ENCODE measurements at regions not wholly inside any gene's neighbourhood (a gene's known extent, or its start where the extent isn't known, plus 50 kb on each side); places are given as distances from the start of the nearest gene placed in this dataset.
"Not testable (repeated sequence)": the region's sequence is repeated elsewhere in the genome, so short reads cannot be mapped to it uniquely, and the experiment has no call there.

DNA sequence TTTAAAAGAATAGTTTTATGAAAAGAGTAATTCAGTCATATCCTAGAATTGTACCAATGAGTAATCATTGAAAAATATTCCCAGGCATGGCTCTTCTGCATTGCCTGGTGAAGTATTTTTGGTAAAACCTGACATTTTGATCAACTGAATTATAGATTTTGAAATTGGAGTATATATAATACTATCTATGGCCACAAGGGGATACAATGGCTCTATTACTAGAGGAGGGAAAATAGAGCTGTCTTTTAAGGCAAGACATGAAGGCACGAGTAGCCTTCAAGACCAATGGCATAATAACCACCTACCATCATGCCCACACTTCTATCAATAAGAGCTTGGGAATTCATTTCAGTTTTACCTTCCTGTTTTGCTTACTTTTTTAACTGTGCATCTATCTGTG is 1241.4 kb upstream of the TMEM132C start:
- DNase-seq = no peak

DNA sequence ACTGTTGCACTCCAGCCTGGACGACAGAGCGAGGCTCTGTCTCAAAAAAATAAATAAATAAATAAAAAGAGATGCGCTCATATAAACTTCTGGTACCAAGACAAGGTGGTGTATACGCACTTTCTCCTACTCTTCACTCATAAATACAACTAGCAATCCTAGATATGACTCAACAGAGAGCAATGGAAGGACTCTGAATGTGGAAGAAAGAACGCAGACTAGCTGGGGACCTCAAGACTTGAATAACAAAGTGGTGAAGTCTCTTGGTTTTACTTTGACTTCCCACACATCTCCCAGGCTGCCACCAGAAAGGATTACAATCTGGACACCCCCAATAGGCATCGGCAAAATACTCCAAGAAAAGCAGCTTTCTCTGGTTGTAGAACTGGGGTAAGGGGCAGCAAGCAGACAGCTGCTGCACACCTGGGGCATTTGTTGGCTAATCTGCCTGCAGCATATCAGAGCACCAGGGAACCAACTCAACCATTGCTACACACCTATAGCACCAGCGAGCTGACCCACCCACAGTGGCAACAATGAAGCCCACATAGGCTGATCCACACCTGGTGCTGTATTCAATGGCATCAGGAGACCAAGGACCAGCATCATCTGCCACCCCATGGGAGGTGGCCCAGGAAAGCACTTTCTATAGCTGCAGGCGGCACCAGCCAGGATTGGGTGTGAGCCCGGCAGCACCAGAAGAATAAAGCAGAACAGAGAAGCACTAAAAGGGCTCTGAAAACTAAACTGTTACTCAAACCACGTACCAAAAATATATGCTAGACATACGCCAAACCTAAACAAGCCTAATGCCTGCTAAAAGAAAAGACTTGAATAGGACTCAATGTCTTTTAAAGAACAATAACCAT is 1231.7 kb upstream of the TMEM132C start:
- no peak for DNase-seq

DNA sequence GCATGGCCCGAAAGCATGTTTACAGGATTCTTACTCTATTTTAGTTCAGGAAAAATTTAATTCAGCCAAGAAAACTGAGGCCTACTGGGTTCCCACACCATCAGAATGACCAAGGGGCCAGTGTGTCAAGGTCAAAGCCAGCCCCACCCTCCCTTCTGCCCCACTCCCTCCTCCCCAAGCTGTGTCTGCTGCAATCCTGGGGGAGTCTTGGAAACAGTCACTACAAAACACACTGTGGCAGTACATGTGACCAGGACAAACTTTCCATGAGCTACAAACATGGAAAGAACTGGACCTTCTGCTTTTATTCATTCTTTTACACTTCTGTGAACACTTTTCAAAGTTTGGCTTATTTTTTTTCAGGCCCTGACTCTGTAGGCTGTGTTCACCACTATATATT is 1228.8 kb upstream of the TMEM132C start:
- DNase-seq = no peak

DNA sequence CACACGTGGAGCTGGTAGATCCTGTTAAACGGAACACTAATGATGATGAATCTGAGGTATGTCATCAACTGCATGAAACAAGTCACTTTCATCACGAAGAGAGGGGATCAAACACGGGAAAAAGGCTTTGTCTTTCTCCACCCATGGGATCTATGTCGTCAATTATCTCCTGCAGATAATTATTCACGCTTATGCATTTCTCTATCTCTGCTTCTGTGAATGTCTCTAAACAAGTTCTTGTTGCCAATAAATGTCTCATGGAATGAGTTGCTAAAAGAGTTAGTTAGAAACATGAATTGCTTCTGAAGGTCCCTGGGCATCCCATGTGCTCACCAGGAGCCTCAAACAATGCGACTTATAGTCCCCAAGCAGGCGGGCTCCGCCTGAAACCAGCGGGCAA is 1228.2 kb upstream of the TMEM132C start:
- no peak for DNase-seq

DNA sequence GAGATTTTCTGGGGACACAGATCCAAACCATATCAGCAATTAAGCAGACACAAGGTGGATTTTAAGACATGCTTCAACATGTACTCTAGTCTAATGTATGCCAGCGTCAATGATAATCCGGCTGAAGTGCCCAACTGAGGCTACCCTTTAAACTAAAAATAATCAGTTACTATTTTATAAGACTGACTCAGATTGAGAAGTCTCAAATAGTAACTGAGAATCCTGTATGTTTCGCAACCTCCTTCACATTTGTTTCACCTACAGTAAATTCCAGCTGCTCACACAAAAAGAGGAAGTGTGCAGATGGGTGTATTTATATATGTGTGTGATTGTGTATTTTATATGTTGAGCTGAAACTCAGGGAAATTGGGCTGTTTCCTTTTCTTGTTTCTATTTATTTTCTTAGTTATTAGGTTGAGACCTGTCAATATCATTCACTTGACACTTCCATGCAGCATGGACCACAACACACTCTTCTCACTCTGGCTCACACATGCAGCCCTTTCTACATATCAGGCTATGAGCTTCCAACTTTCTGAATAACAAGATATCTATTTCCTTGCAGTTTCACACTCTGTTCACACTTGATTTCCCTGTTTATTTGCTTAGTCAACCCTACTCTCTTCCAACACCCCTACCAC is 1224.9 kb upstream of the TMEM132C start:
- no peak for DNase-seq

DNA sequence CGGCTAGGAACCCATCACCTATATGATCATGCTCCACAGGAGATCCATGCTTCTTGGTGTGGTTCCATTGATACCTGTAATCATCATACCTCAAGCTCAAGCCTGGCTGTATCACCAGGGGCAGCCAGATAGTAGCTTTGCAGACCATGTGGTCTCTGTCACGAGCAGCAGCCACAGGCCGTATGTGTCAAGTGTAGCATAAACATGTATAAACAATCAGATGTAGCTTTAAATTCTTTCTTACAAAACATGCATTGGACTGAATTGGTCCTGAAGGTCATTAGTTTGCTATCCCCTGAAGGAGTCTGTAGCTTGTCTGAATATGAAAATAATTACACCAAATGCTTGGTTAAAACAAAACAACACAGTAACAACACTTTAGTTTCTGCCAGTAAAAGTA is 1223.2 kb upstream of the TMEM132C start:
- DNase-seq = no peak

DNA sequence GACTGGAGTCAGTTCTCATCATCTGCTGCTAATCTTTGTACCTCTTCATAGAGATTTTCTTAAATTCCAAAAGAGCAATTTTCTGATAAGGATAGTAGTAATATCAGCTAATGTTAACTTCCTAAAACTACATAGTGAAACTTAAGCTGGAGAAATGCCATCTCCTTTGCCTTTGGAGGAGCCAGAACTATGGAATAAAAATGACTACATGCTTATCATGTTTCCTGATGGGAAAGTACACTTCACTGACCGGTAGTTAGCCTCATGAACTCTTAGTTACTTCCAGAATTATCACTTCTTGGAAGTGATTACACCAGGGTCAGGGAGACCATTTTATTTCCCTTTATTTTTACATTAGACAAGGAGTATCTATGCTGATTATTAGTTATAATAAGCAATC is 1222.1 kb upstream of the TMEM132C start:
- no peak for DNase-seq

DNA sequence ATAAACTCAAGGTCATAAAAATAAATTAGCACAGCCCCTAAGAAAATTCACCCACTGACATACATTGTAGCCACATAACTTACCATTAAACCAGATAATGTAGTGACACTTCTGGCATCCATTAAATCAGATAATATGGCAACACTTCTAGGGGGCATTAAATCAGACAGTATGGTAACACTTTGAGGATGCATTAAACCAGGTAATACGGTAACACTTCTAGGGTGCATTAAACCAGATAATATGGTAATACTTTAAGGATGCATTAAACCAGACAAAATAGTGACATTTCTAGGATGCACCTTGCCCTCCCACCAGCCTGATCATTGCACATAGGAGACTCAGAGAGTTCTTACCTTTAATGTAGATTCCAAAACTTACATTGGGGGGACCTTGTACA is 1220.5 kb upstream of the TMEM132C start:
- no peak for DNase-seq

DNA sequence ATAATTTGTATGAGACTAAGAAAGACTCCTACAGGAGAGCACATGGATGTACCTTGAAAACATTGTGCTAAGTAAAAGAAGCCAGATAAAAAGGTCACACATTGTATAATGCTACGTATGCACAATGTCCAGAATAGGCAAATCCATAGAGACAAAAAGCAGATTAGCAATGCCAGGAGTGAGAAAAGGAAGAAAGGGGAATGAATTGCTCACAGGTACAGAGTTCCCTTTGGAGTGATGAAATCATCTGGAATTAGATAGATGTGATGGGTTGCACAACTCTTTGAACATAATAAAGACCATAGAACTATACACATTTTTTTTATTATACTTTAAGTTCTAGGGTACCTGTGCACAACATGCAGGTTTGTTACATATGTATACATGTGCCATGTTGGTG is 1218.9 kb upstream of the TMEM132C start:
- DNase-seq = no peak

DNA sequence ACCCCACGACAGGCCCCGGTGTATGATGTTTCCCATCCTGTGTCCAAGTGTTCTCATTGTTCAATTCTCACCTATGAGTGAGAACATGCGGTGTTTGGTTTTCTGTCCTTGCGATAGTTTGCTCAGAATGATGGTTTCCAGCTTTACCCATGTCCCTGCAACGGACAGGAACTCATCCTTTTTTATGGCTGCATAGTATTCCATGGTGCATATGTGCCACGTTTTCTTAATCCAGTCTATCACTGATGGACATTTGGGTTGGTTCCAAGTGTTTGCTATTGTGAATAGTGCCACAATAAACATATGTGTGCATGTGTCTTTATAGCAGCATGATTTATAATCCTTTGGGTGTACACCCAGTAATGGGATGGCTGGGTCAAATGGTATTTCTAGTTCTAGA is 1218.4 kb upstream of the TMEM132C start:
- not testable (repeated sequence) for DNase-seq

DNA sequence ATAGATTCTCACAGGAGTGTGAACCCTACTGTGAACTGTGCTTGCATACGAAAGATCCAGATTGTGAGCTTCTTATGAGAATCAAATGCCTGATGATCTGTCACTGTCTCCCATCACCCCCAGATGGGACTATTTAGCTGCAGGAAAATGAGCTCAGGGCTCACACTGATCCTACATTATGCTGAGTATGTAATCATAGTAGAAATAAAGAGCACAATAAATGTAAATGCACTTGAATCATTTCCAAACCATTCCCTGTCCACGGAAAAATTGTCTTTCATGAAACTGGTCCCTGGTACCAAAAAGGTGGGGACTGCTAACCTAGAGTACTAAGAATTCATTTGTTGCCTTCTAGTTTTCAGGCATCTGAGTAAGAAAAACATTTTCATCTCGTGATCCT is 1215.8 kb upstream of the TMEM132C start:
- no peak for DNase-seq

DNA sequence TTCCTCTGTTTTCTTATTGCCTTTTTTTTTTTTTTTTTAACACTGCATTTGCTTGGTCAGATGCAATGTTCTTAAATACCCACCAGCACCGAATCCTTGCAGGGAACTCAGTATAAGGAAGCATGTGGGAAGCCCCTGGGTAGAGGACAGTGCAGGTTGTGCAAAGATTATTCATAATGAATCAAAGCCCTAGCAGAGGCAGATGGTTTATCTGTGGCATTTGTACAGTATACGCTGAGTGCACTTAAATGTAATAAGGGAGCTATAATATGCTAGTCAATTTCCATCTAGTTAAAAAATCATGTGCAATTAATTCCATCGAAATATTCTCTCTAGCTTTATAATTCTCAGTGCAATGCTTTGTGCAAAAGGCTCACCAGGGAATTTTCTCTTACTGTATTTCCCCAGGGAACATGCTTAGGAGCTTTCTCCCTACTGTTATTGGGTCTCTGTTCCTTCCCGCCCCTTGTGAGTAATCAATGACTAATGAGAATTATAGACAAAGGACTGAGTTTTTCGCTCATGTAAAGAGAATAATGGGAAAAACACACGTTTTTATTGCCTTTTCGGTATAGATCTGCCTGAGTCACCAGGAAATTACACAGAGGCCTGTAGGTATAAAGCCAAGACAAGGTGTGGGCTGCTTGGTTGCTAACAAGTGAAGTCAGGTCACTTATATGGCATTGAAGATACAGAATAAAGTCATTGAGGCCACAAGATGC is 1214.3 kb upstream of the TMEM132C start:
- DNase-seq = no peak

DNA sequence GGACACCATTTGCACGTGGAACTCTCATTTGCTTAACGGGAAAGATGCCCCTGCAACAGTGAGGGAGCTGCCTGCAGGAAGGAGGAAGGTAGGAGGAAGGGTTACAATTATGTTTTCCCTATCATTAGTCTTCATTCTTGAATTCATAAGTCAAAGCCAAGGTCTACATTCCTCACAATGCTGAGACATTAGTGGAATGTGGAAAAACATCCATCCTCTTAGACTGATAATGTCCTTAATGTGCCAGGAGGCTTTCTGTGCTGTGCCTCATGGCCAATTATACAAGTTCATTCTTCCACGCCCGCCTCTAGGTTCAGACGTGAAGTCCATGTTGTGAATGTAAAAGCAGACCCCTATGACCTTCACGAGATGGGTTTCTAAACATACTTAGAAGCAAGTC is 1212.4 kb upstream of the TMEM132C start:
- DNase-seq = no peak

DNA sequence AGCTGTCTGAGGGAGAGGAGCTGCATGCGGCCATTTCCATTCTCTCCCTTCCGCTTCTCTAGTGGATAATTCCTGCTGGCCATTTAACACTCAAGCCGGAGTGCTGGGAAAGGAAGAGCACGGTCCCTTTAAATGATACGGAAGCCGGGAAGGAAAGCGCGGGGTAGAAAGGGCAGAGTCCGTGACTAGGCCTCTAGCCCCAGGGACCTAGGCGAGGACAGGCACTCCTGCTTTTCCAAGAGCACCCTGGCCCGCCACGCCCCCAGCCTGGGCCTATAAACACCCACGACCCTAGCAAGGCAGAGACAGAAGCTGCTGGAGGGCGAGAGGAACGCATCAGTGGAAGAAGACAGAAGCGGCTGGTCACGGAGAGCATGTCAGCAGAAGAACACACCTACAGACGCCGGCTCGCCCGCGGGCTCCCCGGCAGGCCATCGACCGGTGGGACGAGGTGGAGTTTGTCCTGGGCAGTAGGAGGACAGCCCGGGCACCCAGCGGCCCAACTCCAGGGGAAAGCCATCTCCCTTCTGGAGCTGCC is 1206.6 kb upstream of the TMEM132C start:
- DNase-seq = no peak

DNA sequence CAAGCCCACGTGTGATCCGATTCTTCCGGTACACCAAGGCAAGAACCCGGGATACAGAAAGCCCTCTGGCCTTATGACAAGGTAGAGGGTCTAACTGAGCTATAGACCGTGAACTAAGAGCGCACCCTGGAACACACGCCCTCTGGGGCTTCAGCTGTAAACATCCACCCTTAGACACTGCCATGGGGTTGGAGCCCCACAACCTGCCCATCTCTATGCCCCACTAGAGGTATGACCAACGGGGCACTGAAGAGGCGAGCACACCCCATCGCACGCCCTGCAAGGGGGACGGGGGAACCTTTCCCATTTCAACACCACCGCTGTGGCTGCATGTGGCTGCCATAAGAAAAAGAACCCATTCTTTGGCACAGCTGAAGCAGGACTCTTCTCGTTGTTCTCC is 1206.0 kb upstream of the TMEM132C start:
- DNase-seq = no peak

DNA sequence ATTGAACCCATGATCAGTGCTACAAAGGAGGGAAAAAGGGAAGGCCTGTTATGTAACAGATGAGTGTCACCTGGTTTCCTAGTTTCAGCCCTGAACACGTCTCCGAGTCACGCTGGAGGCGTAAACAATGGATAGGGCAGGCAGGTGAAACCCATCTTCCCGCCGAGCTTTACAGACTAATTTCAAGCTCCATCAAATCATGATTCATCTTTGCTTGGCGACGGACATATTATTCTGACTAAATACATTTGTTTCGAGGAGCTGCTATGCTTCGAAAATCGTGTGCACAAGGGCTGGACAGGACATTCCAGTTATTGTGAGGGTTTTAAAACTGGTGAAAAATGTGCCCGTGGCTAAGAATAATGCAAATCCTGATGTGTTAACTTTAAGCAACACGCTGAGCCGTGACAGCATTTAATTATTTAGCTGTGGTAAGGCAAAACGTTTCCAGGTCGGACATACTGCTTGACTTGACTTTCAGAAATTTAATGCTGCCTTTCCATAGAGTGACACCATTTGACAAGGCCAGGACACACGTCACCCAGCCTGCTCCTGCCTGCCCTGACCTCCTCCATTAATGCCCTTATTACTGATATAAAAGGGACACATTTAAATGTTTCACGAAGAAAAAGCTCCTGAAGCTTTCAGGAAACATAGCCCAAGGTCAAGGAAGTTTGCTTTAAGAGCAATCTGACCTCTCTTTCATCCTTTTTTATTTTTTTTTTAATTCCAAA is 1203.5 kb upstream of the TMEM132C start:
- no peak for DNase-seq

DNA sequence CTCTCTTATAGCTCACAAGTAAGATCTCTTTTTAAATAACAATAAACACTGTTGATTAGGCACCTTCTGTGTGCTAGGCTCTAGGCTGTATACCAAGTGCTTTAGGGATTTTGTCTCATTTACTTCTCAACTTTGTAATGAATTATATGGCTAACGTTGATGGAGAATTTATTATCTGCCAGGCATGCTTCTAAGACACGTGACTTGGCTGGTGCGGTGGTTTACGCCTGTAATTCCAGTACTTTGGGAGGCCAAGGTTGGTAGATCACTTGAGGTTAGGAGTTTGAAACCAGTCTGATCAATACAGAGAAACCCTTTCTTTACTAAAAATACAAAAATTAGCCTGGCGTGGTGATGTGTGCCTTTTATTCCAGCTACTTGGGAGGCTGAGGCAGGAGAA is 1202.8 kb upstream of the TMEM132C start:
- no peak for DNase-seq

DNA sequence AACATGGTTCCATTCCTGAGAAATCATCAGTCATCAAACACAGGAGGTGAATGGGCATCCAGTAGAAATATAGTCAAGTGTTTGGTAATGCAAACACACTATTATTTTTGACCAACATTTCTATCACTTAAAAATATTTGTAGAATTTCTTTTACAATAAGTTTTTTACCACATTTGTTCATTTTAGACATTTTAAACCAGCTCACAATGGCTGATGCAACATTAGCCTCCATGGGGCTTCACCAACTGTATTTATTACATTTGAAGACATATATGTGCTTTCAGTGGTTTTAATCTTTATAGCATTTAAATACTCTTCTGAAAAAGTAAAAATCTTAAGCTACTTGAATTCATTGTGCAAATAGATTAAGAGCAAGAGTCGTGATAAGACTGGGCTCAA is 1201.4 kb upstream of the TMEM132C start:
- no peak for DNase-seq

DNA sequence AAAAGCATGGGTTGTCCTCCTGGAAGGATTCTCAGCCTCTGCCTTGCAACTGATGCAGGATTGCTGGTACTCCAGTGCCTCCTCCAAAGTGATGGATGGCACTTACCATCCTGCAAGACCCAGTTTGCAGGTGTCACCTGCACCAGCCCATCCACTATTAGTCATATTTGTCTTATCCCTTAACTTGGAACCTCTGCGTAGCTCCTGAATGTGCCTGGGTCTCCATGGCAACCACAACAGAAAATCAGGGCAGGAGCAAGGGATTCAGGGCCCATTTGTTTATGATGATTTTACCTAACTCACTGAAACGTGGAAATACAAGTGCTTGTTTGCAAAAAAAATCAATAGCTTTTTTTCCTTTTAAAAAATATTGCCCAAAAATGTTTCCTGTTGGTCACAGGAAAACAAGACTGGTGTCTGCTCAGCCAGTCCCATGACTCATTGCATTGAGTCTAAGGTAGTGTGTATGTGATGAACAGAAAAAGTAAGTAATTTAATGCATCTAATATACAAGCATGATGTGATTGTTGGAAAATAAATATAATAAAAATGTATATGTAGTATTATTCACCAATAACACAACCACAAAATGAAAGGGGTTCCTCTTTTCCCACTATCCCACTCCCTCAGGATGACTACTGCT is 1196.3 kb upstream of the TMEM132C start:
- DNase-seq = no peak

DNA sequence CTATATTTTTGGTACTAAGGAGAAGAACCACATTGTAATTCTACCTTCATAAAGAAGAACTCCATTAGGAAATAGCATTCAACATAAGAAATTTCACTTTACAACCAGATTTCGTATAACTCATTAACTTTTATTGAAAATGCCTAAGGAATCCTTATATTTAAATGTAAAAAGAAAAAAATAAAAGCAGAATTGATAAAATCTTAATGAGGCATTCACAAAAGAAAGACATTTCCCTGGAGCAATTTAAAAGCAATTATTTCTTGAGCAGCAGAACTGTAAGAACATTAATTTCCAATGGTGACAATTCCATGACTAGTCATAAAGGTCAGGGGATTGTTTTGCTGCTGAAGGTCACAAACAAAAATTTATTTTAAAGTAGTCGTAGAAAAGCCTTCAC is 1192.8 kb upstream of the TMEM132C start:
- no peak for DNase-seq

DNA sequence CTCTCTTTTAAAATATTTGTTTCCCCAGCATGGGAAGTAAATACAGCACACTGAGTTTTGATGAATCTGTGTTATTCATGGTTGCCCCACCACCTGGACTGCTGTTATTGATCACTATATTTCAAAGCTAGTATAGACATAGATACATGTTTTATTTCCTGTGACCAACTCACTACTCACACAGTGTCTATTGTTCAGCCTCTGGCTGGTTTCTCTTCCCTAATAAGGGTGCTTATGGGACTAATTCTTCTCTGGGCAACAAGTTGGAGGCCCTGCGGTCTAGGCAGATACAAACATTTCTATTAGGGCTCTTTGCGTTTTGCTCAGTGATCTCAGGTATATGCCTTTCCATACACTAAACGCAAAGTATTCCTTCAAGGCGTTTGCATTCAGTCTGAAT is 1191.0 kb upstream of the TMEM132C start:
- DNase-seq = no peak

DNA sequence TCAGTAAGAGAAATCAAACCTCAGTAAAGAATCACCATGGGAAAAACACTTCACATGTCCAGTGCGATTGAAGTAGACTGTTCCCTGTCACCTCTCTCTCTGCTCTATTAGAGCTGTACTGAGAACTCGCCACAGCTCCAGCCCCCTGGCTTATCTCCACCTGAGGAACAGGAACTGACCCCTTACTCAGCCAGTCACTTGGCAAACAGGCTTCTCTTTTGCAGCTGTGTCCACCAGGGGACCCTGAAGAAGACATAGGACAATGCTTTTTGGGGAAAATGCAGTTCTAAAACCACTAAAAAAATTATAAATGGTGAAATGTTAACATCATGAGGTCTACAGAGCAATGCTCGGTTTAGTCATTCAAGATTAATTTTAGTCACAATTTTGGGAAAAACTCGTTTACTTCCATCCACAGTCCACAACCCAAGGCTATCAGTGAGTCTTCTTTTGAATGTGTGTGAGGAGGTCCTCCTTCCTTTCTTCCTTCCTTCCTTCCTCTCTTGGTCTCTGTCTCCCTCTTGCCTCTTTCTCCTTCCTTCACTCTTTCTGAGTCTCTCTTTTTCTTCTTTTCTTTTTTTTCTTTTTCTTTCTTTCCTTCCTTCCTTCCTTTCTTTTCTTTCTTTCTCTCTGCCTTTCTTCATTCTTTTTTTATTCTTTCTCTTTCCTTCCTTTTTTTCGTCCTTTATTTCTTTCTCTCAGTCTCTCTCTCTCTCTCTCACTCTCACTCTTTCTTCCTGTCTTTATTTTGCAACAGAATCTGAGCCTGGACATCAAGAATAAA is 1189.5 kb upstream of the TMEM132C start:
- DNase-seq = no peak

Data from CD4-positive, alpha-beta T cell treated with Interleukin-17A for 1 hour (primary cell).